SH-SY5Y (cell line): ENCODE measurements at regions not wholly inside any gene's neighbourhood (a gene's known extent, or its start where the extent isn't known, plus 50 kb on each side); places are given as distances from the start of the nearest gene placed in this dataset.

Experiments used
- GATA2 ChIP-seq: IDR thresholded peaks from 2 replicates; pipeline ENCODE4 v1.6.1; 2011; ENCODE audit warnings: mild to moderate bottlenecking, low read depth, low read length
- GATA3 ChIP-seq: IDR thresholded peaks from 2 replicates; pipeline ENCODE4 v1.6.1; 2011; ENCODE audit warnings: low read depth, mild to moderate bottlenecking, low read length, moderate library complexity

GRCh38 chrX:42715701-42716262 is 62.2 kb downstream of the PPP1R2C start:
- no peak for TF ChIP-seq GATA2
- TF ChIP-seq GATA3, result no peak
